SK-N-MC (cell line): ENCODE measurements at regions not wholly inside any gene's neighbourhood (a gene's known extent, or its start where the extent isn't known, plus 50 kb on each side); places are given as distances from the start of the nearest gene placed in this dataset.

Source experiments
- EZH2 ChIP-seq: fragments of 200-600 bp; sonication (generic); IDR thresholded peaks from one replicate; pipeline ENCODE4 v1.6.1; 2017; ENCODE audit warnings: antibody characterized with exemption
- POLR2AphosphoS5 ChIP-seq: IDR thresholded peaks from 2 replicates; pipeline ENCODE4 v1.6.1; 2012; ENCODE audit warnings: mild to moderate bottlenecking, low read depth, low read length, borderline replicate concordance

GRCh38 chr2:17445744-17446143 is 72.5 kb downstream of the RAD51AP2 start:
- TF ChIP-seq EZH2 (no peak), POLR2AphosphoS5 (no peak)
